ENCODE measurements at regions not wholly inside any gene's neighbourhood (a gene's known extent, or its start where the extent isn't known, plus 50 kb on each side); places are given as distances from the start of the nearest gene placed in this dataset.
A peak's percentile ranks its signal among the peaks of the same experiment; 100 is the strongest.

DNA sequence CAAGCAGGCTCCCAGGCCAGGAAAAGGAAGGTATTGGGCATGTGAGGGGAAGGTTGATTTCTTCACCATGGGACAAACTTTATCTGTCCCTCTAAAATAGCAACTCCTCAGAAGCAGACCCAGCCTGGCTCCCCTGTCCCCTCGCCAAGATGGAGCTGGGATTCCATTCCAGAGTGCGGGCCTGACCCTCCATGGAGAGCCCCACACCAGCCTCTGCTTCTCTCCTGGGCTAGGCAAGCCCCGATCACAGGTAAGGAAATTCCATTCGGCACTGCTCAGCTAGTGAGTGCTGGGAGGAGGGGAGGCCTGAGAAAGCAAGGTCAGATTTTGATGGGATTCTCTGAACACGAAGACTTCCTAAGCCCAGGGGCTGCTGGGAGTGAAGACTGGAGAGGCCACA lies 98.4 kb downstream of the EFNB1 start:
- DNase-seq (ENCODE audit: low read depth): no peak

- no peak for DNase-seq (ENCODE audit: low read depth)
Measured at GRCh38 chrX:68923147-68923546, 94.3 kb downstream of the EFNB1 start.

- no peak for DNase-seq (ENCODE audit: low read depth)
Measured at GRCh38 chrX:68922013-68922412, 93.2 kb downstream of the EFNB1 start.

DNA sequence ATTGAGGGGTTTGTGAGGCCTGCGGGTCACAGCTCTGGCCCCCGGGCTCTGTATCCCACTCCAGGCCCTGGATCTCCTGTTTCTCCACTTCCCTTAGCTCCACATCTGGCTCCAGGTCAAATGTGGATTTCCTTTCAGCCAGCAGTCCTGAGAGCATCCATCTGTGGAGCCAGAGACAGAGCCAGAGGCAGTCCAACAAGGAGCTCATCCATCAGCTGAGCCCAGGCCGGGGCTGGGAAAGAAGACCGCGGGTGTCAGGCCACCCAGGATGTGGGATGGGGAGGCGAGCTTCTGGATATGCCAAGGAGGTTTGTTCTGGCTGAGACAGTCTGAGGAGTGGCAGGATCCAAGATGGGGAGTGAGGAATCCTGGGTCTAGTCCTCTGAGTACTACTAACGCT lies 91.7 kb downstream of the EFNB1 start:
- DNase-seq (ENCODE audit: low read depth): no peak

GRCh38 chrX:68919707-68920106 lies 90.9 kb downstream of the EFNB1 start:
- no peak for DNase-seq (ENCODE audit: low read depth)

DNA sequence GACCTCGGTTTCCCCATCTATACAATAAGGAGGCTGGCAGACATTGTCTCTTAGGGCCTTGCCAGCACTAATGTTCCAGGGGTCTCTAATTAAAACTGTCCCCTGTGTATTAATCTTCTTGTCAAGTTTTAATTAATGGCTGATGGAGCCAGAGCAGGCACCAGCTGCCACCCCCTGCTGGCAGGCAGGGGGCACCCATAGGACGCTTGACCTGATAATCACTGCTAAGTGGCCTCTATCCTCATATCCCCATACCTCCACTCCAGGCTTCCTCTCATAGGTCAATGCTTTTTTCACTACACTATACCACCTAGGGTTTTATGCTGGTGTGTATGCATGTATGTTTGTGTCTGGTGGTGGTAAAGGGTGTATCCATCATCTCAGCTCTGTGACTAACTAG lies 89.4 kb downstream of the EFNB1 start:
- no peak for DNase-seq (ENCODE audit: low read depth)

GRCh38 chrX:68917799-68918198 lies 89.0 kb downstream of the EFNB1 start:
- DNase-seq (ENCODE audit: low read depth): no peak

- DNase-seq (ENCODE audit: low read depth): no peak
Measured at GRCh38 chrX:68916891-68917290, 88.1 kb downstream of the EFNB1 start.

GRCh38 chrX:68915778-68916177 lies 87.0 kb downstream of the EFNB1 start:
- no peak for DNase-seq (ENCODE audit: low read depth)

- no peak for DNase-seq (ENCODE audit: low read depth)
Measured at GRCh38 chrX:68914479-68914946, 85.7 kb downstream of the EFNB1 start.

DNA sequence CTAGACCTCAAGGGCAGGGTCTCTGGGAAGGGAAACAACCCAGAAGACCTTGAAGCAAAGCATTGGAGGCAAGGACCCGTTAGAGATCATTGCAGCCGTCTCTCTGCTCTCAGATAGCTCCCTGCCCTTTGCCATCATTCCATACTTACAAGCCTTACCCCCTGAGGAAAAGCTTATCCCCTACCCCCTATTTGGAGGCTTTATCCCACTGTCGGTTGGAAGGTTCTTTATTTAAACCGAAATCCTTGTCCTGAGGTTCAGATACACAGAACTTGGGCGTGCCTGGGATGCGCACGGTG lies 84.4 kb downstream of the EFNB1 start:
- DNase-seq (ENCODE audit: low read depth): no peak

GRCh38 chrX:68912113-68912512 lies 83.3 kb downstream of the EFNB1 start:
- DNase-seq (ENCODE audit: low read depth): no peak

DNA sequence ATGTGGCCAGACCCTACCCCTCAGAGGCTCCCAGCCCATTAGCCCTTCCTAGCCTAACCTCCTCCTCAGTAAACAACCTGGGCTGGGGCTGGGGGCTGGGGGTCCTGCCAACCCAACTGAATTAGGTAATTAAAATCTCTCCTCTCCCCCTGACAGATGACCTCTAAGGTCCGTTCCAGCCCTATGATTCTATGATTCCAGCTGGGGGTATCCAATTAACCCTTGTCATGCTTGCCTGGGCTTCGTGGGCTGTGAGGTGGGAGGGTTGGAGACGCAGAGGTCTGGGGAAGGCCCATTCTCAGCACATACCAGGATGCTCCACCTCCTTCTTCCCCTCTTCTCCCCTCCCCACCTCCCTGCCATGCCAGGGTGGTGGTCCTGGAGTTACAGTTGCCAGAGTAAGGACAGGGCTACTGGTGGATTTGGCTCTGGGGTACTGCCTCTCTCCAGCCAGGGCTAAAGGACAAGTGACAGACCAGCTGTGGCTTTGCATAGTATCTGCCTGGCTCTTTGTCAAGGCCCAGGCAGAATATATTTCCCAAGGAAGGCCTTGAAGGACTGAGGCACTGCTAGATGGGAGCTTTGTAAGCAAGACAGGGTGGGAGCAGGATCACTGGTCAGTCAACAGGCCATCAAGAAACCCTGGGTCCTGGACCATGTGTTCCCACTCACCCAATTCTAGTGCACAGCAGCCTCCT lies 82.1 kb downstream of the EFNB1 start:
- no peak for DNase-seq (ENCODE audit: low read depth)

GRCh38 chrX:68909945-68910344 lies 81.1 kb downstream of the EFNB1 start:
- DNase-seq (ENCODE audit: low read depth): no peak

DNA sequence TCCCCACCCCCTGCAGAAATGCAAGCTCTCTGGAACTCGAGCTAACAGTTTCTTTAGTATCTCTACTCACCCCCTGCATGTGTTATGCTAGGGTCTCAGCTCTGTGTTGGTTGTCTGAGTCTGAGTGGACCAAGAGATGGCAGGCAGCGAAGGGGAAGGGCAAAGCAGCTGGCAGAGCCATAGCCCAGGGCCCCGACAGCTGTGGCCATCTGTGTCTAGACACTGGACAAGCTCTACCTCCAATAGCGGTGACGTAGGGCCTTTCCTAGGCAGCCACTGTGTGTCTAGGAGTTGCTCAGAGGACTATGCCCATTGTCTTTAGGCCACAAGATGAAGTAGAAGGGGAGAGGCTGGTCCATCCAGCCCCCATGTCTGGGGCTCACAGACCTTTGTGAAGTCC lies 79.2 kb downstream of the EFNB1 start:
- no peak for DNase-seq (ENCODE audit: low read depth)

DNA sequence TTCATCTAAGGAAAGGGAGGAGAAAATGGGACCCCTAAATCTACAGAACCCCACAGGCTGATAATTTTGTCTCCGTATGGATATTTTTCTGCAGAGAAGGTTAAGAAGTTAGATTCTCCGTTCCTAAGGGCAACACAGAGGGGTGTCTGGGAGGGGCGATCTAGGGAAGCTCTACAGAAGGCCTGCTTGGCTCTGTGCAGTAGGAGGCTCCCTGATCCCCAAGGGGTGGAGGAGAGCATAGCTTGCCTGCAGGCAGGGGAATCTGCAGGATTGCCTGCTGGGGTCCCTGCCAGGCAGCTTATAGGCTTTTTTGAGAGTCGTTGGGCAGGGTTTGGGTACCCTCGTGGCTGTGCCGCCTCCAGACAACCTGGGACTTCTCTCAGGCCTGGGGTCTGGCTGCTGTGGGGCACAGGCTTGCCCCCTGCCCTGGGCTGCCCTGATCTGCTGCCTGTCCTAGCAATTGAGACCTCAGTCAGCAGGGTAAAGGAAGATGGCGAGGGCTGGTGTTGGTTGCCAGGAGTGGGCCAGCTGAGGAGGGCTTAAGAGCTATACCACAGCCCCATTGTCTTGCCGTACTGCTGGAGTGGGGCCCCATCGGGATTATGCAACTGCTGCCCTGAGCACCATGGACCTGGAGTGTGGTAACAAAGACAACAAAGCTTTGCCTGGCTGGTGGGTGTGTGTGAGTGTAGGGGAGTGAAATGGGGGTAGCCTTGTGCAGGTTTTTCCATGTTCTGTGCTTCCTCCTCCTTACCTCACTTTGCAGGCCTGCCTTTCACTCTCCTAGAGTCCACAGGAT lies 74.1 kb downstream of the EFNB1 start:
- no peak for DNase-seq (ENCODE audit: low read depth)

- no peak for DNase-seq (ENCODE audit: low read depth)
Measured at GRCh38 chrX:68901519-68901918, 72.7 kb downstream of the EFNB1 start.

- no peak for DNase-seq (ENCODE audit: low read depth)
Measured at GRCh38 chrX:68898598-68898997, 69.8 kb downstream of the EFNB1 start.

DNA sequence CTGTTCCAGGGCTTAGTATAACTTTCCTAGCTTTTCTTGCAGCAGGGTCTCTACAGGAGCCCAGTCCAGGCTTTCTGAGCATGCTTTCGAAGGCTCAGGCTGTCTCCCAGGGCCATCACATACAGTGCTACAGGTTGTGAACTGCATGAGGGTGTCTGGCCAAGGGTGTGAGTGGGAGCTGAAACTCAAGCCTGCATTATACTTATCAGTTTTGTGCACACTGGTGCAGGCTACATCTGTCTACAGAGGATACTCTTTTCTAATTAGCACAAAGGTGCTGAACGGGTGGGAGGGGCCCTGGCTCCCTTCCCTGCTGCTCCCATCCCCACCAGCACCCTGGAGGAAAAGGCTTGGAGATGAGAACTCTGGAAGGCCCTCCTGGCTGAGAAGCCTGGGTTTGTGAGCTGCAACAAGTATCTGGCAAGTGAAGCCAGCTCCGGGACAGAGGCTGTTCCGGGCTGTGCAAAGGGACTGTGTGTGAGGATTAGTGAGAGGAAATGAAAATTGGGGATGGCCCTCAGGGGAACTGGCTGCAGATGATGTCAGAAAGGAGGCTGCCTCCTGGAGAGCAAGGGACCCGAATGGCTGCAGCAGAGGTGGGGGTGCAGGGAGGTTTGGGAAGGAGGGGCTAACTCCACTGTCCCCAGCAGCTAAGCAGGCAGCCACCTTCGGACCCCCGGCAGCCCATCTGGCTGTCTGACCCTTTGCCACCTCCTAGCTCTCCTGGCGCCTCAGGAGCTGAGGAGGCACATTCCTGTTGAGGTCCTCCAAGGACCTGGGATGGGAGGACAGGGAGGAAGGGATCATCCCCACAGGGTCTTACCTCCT lies 68.5 kb downstream of the EFNB1 start:
- no peak for DNase-seq (ENCODE audit: low read depth)

DNA sequence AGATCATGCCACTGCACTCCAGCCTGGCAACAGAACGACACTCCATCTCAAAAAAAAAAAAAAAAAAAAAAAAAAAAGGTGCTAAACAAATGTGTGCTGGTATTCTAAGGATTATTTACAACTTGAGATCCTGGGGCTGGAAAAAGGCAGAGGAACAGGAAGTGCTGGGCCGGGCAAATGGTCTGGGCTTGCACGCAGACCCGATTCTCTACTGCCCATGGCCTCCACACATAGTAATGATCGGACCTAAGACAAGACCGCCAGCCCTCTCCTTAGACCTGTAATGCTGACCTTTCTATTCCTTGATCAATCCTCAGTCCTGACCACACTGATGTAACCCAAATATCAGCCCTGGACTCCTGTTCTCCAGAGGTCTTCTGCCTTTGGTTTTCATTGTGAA lies 67.8 kb downstream of the EFNB1 start:
- DNase-seq (ENCODE audit: low read depth): no peak

DNA sequence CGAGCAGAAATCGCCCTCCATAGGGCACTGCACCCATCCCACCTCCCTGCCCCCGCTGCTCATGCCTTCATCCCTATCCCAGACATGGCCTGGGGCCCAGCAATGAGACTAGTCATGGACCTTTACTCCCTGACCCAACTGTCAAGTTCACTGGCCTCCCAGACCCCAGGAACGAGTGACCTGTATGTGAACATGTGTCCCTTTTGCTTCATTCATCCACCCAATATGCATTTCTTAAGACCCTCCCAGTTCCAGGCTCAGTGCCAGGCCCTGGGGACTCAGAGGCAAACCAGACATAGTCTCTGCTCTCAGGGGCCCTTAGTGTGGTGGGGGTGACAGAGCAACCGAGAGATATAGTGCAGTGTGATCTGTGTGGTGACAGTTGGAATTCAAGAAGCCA lies 67.0 kb downstream of the EFNB1 start:
- DNase-seq (ENCODE audit: low read depth): no peak

- DNase-seq (ENCODE audit: low read depth): peak; percentile 90
Measured at GRCh38 chrX:68895341-68895755, 66.5 kb downstream of the EFNB1 start.
